RWPE2 (cell line): ENCODE measurements at regions not wholly inside any gene's neighbourhood (a gene's known extent, or its start where the extent isn't known, plus 50 kb on each side); places are given as distances from the start of the nearest gene placed in this dataset.
"Not testable (repeated sequence)": the region's sequence is repeated elsewhere in the genome, so short reads cannot be mapped to it uniquely, and the experiment has no call there.

ENCODE experiments used
- ATAC-seq: fragments of 200-7000 bp; cut with Tn5 transposase; 3 replicates; pipeline ENCODE4 v1.9.1; 2021; ENCODE audit warnings: low read depth
- DNase-seq: peaks from one replicate; pipeline ENCODE4 v3.0.0-alpha.2; 2020; ENCODE audit warnings: low spot score
- H3K27ac ChIP-seq: fragments of 450-650 bp; 2 replicates; pipeline ENCODE4 v1.5.1; 2017; ENCODE audit warnings: mild to moderate bottlenecking; ENCODE audit not compliant: poor library complexity, severe bottlenecking
- H3K27me3 ChIP-seq: fragments of 250-450 bp; sonication (Bioruptor Pico); 2 replicates; pipeline ENCODE4 v1.5.1; 2021; ENCODE audit warnings: mild to moderate bottlenecking, moderate library complexity; ENCODE audit not compliant: insufficient read depth, poor library complexity, severe bottlenecking
- H3K36me3 ChIP-seq: fragments of 250-450 bp; sonication (Bioruptor Pico); 2 replicates; pipeline ENCODE4 v1.5.1; 2020; ENCODE audit warnings: low read depth, mild to moderate bottlenecking, moderate library complexity
- H3K4me1 ChIP-seq: fragments of 250-450 bp; sonication (Bioruptor Pico); 2 replicates; pipeline ENCODE4 v1.5.1; 2021; ENCODE audit warnings: mild to moderate bottlenecking, moderate library complexity; ENCODE audit not compliant: insufficient read depth, poor library complexity, severe bottlenecking
- H3K4me3 ChIP-seq: fragments of 250-450 bp; sonication (Bioruptor Pico); 2 replicates; pipeline ENCODE4 v1.5.1; 2021; ENCODE audit warnings: mild to moderate bottlenecking, moderate library complexity; ENCODE audit not compliant: severe bottlenecking
- H3K9me3 ChIP-seq: fragments of 250-450 bp; sonication (Bioruptor Pico); 2 replicates; pipeline ENCODE4 v1.5.1; 2021; ENCODE audit warnings: mild to moderate bottlenecking, moderate library complexity; ENCODE audit not compliant: severe bottlenecking
- TF ChIP-seq, protein P1 (sequence below): fragments of 450-650 bp; IDR thresholded peaks from one replicate; pipeline ENCODE4 v1.5.1; 2017; ENCODE audit warnings: mild to moderate bottlenecking, moderate library complexity; ENCODE audit not compliant: poor library complexity, severe bottlenecking

DNA sequence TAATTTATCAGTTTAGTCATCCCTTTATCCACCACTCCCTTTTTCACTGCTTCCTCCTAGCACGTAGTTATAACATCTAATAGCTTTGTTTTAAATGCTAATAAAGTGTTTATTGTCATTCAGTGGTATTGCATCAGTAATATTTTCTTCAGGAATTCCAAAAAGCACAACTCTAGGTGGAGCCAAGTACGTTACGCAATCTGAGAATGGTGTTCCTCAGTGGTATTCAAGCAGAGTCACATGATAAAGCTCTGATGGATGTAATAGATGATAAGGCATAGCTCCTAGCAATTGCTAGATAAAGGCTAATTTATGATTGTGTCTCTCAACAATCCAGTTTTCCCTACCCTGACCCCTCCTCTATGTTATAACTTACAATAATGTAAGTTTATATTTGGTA lies 494.6 kb upstream of the ADGRL4 start:
- TF ChIP-seq, protein P1, sequence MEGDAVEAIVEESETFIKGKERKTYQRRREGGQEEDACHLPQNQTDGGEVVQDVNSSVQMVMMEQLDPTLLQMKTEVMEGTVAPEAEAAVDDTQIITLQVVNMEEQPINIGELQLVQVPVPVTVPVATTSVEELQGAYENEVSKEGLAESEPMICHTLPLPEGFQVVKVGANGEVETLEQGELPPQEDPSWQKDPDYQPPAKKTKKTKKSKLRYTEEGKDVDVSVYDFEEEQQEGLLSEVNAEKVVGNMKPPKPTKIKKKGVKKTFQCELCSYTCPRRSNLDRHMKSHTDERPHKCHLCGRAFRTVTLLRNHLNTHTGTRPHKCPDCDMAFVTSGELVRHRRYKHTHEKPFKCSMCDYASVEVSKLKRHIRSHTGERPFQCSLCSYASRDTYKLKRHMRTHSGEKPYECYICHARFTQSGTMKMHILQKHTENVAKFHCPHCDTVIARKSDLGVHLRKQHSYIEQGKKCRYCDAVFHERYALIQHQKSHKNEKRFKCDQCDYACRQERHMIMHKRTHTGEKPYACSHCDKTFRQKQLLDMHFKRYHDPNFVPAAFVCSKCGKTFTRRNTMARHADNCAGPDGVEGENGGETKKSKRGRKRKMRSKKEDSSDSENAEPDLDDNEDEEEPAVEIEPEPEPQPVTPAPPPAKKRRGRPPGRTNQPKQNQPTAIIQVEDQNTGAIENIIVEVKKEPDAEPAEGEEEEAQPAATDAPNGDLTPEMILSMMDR: no peak
- ATAC-seq: no peak
- Histone ChIP-seq H3K4me1 (no peaks in the 10 kb centered on the region), H3K9me3 (no peaks in the 10 kb centered on the region), H3K4me3 (no peak overlapping the region), H3K27ac (no peak overlapping the region), H3K36me3 (no peaks in the 10 kb centered on the region), H3K27me3 (no peaks in the 10 kb centered on the region)
- DNase-seq: no peak

DNA sequence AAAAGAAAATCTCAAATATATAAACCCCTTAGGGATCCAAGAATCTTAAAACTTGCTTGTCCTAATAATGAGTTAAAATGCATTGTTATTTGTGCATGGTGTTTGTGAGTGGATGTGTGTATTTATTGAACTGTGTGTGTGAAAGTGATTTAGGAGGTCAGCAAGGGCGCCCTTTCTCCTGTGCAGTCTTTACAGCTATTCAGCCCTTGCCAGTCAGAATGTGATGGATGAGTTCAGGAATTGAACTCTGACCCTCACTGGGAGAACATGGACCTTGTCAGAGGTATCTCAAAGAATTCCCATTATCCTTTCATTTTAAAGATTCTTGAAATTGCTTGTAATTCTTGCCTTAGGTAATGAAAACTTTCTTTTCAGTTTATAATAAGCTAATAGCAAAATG lies 493.0 kb upstream of the ADGRL4 start:
- Histone ChIP-seq H3K4me3 (no peak overlapping the region), H3K36me3 (no peaks in the 10 kb centered on the region), H3K27me3 (no peaks in the 10 kb centered on the region), H3K9me3 (no peaks in the 10 kb centered on the region), H3K27ac (no peak overlapping the region), H3K4me1 (no peaks in the 10 kb centered on the region)
- TF ChIP-seq, protein P1: no peak
- ATAC-seq (no peak), DNase-seq (no peak)

DNA sequence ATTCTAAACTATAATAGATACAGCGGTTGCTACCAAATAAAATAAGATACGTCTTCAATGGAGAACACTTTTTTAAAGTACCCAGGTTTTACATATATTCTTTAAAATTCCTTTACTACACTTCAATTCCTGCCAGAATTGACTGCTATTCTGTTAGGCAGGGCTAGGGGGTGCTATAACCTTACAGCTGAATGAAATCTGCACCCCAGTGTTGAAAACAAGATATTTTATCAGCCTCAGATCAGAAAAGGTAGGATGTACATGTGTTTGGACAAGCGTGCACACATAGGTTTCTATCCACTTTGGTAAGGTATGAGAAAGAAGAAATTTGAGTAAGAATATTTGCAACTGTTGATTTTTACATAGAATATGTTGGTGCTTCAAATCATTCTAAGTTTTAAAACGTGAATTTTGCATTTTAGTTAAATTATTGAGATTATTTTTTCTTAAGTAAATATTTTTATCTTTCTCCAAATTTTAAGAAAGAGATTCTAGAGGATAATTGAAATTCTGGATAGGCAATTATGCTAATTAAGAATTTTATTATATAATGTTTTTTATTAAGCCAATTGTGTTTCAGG lies 490.8 kb upstream of the ADGRL4 start:
- ATAC-seq (no peak), DNase-seq (no peak)
- Histone ChIP-seq H3K27ac (no peak overlapping the region), H3K4me3 (no peak overlapping the region), H3K4me1 (no peaks in the 10 kb centered on the region), H3K9me3 (no peaks in the 10 kb centered on the region), H3K36me3 (no peaks in the 10 kb centered on the region), H3K27me3 (no peaks in the 10 kb centered on the region)
- TF ChIP-seq, protein P1: peak; percentile 92

DNA sequence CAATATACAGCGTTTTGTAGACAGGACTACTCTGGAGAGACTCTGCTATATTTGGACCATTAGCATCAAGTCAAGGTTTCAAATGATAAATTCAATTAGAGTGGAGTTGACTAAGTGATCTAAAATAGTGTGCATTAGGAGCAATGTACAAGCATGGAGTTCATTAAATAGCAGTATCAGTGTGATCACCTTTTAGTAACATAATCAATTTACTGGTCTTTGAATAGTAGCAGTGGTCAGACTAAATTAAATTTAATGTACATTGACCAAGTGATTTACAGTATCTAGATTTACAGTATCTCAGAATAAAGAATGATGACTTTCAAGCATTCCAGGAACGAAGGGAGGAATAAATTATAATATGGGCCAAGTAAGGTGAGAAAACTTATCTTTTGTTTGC lies 489.6 kb upstream of the ADGRL4 start:
- no peaks in the 10 kb centered on the region for H3K36me3 ChIP-seq
- TF ChIP-seq, protein P1: no peak
- H3K9me3 ChIP-seq: no peaks in the 10 kb centered on the region
- DNase-seq (no peak), ATAC-seq (no peak)
- no peak overlapping the region for H3K4me3 ChIP-seq
- no peak overlapping the region for H3K27ac ChIP-seq
- H3K27me3 ChIP-seq: no peaks in the 10 kb centered on the region
- no peaks in the 10 kb centered on the region for H3K4me1 ChIP-seq

DNA sequence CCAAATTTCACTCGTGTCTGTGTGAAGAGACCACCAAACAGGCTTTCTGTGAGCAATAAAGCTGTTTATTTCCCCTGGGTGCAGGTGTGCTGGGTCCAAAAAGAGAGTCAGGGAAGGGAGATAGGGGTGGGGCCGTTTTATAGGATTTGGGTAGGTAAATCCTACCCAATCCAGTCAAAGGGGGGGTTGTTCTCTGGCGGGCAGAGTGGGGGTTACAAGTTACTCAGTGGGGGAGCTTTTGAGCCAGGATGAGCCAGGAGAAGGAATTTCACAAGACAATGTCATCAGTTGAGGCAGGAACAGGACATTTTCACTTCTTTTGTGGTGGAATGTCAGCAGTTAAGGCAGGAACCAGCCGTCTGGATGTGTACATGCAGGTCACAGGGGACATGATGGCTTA lies 487.2 kb upstream of the ADGRL4 start:
- not testable (repeated sequence) for ATAC-seq, H3K36me3 ChIP-seq, H3K27me3 ChIP-seq, H3K27ac ChIP-seq, H3K4me1 ChIP-seq, H3K9me3 ChIP-seq, H3K4me3 ChIP-seq, DNase-seq

DNA sequence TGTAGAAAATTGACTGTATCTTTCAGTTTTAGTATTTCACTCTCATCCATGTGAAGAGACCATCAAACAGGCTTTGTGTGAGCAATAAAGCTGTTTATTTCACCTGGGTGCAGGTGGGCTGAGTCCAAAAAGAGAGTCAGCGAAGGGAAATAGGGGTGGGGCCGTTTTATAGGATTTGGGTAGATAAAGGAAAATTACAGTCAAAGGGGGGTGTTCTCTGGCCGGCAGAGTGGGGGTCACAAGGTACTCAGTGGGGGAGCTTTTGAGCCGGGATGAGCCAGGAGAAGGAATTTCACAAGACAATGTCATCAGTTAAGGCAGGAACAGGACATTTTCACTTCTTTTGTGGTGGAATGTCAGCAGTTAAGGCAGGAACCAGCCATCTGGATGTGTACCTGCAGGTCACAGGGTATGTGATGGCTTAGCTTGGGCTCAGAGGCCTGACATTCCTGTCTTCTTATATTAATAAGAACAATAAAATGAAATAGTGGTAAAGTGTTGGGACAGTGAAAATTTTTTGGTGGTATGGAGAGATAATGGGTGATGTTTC lies 482.1 kb upstream of the ADGRL4 start:
- not testable (repeated sequence) for ATAC-seq, DNase-seq, H3K4me3 ChIP-seq

More for the DNA sequence above, 482.1 kb upstream of the ADGRL4 start:
- not testable (repeated sequence) for H3K4me1 ChIP-seq, H3K9me3 ChIP-seq, H3K27me3 ChIP-seq, H3K27ac ChIP-seq, H3K36me3 ChIP-seq
